Right lobe of liver (tissue), 4 donors: ENCODE measurements at regions not wholly inside any gene's neighbourhood (a gene's known extent, or its start where the extent isn't known, plus 50 kb on each side); places are given as distances from the start of the nearest gene placed in this dataset.

Experiments
- POLR2A ChIP-seq: fragments of 450-650 bp; IDR thresholded peaks from one replicate; pipeline ENCODE4 v1.6.1; 2017; ENCODE audit warnings: antibody characterized with exemption, mild to moderate bottlenecking
- TF ChIP-seq, protein P1 (sequence below), 4 donors: fragments of 200-600 bp in 3 of 4; fragments of 450-650 bp in 1 of 4; IDR thresholded peaks; one replicate each; pipeline versions ENCODE4 v1.5.1 to v1.8.0; 2016 to 2022; ENCODE audit warnings: antibody characterized with exemption in 4 of 4, mild to moderate bottlenecking in 2 of 4
- donor health status: DM: no; HTN: no; CAD: no.
- donor health status: DM: no; HTN: no; CAD: no.
- donor health status: DM: no; HTN: yes; CAD: no.

DNA sequence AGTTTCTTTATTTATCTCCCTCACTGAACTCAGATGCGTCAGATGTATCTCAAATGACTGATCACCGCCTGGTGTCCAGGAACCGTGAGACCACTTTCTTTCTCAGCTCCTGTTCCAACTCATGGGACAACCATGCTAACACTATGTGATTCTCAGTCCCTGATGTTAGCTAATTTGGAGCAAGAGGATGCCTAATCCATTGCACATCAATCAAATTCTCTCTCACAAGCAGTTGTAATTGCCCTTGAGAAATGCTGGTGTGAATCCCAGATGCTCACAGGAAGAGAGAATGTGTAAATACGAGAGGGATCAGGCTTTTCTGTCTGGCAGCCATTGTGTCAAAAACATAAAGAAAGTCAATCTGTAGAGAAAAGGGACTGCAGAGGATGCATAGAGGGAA lies 134.9 kb downstream of the WSCD1 start:
- TF ChIP-seq, protein P1, sequence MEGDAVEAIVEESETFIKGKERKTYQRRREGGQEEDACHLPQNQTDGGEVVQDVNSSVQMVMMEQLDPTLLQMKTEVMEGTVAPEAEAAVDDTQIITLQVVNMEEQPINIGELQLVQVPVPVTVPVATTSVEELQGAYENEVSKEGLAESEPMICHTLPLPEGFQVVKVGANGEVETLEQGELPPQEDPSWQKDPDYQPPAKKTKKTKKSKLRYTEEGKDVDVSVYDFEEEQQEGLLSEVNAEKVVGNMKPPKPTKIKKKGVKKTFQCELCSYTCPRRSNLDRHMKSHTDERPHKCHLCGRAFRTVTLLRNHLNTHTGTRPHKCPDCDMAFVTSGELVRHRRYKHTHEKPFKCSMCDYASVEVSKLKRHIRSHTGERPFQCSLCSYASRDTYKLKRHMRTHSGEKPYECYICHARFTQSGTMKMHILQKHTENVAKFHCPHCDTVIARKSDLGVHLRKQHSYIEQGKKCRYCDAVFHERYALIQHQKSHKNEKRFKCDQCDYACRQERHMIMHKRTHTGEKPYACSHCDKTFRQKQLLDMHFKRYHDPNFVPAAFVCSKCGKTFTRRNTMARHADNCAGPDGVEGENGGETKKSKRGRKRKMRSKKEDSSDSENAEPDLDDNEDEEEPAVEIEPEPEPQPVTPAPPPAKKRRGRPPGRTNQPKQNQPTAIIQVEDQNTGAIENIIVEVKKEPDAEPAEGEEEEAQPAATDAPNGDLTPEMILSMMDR (IDR thresholded peaks at IDR 0.05), result no peak
- no peak for TF ChIP-seq POLR2A
